HG02610 (cell line): ENCODE measurements at regions not wholly inside any gene's neighbourhood (a gene's known extent, or its start where the extent isn't known, plus 50 kb on each side); places are given as distances from the start of the nearest gene placed in this dataset.
"Not testable (repeated sequence)": the region's sequence is repeated elsewhere in the genome, so short reads cannot be mapped to it uniquely, and the experiment has no call there.

ENCODE experiments used
- ATAC-seq: cut with Tn5 transposase; IDR thresholded peaks from one replicate; pipeline ENCODE4 v1.9.1; 2021; ENCODE audit warnings: mild to moderate bottlenecking, moderate library complexity; ENCODE audit not compliant: unreplicated experiment

GRCh38 chr5:23451156-23451555, 56.3 kb upstream of the PRDM9 start:
- ATAC-seq = no peak

DNA sequence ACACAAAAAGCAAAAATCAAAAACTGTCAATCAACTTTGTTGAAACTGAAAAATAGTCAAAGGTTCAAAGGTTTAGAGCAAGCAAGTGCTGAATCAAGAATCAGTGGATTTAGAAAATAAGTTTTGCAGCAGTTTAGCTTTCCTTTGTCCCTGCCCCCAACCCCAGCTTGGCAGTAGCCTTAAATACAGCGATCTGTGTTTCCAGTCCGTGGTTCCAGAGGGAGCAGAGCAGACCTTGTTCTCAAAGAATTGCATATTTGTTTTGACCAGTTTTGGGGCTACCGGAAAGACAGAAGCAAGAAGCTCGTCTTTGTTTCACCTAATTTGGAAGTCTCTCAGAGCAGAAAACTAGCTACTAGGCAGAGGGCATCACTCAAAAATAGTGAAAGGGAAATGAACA, 57.2 kb upstream of the PRDM9 start:
- no peak for ATAC-seq

- ATAC-seq = no peak
Measured at GRCh38 chr5:23448627-23449026, 58.8 kb upstream of the PRDM9 start.

- ATAC-seq = no peak
Measured at GRCh38 chr5:23446424-23446823, 61.0 kb upstream of the PRDM9 start.

GRCh38 chr5:23445573-23445972, 61.8 kb upstream of the PRDM9 start:
- ATAC-seq = no peak

DNA sequence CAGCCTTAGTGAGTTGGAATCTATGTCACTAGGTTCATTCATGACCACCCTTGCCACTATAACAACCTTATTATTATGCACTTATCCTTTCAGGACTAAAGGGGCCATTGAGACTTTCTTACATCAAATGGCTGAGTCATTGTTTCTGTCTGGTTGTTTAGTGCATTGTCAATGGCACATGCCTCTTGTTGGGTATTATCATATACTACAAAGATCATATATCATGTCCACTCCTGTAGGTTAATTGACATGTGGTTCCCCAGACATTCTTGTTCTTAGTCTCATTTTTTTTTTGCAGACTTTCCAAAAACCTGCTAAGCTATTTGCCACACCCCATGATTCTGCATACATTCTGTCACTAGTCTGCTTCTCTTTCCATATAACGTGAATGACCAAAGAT, 66.7 kb upstream of the PRDM9 start:
- no peak for ATAC-seq

DNA sequence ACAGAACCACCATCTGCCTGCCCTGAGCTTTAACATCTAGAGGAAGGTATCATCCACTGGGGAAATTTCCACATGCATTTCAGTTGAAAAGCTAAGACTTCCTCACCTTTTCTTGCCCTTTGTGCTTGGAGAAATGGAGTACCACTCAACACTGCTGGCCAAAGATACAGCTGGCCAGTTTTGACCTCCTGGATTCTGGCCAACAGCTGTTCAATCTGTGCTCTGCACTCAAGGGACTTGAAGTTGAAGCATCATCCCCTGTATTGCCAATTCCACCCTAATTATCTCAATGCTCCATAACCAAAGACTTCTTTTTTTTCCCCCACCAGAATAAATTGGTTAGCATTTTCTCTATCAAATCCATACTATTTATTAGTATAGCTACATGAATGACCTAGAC, 70.4 kb upstream of the PRDM9 start:
- ATAC-seq = no peak

- no peak for ATAC-seq
Measured at GRCh38 chr5:23433534-23434315, 73.7 kb upstream of the PRDM9 start.

- no peak for ATAC-seq
Measured at GRCh38 chr5:23428705-23429104, 78.7 kb upstream of the PRDM9 start.

- not testable (repeated sequence) for ATAC-seq
Measured at GRCh38 chr5:23420214-23420613, 87.2 kb upstream of the PRDM9 start.

GRCh38 chr5:23419115-23419514, 88.3 kb upstream of the PRDM9 start:
- ATAC-seq = no peak

DNA sequence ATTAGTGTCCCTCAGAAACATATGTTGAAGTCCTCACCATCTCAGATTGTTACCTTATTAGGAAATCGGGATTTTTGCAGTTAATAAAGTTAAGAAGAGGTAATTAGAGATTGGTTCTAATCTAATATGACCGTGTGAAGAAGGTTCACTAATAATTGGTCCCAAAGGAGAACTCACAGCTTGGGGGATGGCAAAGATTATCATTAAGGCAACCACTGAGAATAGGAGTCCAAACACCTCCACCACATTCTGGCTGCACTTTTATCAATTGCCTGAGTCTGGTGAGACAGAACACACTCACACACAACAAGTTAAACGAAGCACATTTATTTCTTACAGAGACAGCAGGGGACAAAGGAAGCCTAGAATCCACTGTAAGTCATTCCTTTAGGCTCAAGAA, 94.9 kb upstream of the PRDM9 start:
- no peak for ATAC-seq

DNA sequence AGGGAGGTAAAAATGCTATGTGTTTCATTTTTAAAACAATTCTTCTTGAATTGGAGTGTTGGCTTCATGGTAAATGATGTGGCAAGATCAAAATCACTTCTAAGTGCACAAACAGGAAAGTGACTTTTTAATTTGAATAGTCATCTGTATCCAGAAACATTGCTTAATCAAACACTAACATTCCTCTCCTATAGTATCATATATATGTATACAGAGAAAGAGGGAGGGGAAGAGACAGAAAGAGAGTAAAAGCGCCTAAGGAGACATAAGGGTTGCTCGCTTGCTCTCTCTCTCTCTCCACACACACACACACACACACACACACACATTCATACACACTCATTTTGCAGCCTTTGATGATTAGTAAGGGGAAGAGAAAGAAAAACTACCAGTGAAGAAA, 95.4 kb upstream of the PRDM9 start:
- ATAC-seq = no peak

- no peak for ATAC-seq
Measured at GRCh38 chr5:23411200-23411599, 96.2 kb upstream of the PRDM9 start.

GRCh38 chr5:23410775-23411174, 96.6 kb upstream of the PRDM9 start:
- not testable (repeated sequence) for ATAC-seq

GRCh38 chr5:23405316-23406068, 101.9 kb upstream of the PRDM9 start:
- ATAC-seq = no peak

DNA sequence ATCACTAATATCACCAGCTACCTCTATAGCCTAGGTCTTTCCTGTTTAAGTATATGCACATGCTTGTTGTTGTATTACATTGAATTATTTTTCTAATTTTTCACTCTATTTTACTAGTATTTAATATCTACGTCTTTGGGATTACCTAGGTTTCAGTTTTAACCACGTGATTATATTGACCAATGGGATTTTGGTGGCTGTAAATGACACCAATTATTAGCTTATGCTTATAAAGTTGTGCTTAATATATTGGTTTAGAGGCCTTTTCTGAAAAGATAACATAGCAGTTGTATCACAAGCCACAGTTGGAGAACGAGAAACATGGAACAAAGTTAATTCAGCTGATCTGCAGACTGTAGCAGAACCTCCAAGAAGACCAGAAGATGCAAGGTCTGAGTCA, 104.8 kb upstream of the PRDM9 start:
- no peak for ATAC-seq

GRCh38 chr5:23400951-23401350, 106.5 kb upstream of the PRDM9 start:
- ATAC-seq = no peak

DNA sequence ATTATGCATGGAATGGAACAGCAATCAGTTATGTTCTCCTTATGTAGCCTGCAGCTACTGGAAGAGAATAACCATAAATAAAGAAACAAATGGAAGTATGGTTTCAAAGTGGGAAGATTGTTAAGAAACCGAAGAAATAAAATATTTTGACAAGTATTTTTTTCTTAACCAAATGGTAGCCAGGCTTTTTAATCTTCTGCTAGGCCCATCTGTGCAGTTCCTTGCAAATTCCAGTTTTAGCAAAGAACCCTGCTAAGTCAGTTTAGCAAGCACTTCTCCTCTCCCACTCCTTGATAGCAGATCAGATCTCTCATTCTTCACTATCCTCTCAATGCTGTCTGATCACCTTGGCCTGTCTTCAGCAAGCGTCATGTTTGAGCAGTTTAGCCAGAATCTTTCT, 111.1 kb upstream of the PRDM9 start:
- no peak for ATAC-seq

DNA sequence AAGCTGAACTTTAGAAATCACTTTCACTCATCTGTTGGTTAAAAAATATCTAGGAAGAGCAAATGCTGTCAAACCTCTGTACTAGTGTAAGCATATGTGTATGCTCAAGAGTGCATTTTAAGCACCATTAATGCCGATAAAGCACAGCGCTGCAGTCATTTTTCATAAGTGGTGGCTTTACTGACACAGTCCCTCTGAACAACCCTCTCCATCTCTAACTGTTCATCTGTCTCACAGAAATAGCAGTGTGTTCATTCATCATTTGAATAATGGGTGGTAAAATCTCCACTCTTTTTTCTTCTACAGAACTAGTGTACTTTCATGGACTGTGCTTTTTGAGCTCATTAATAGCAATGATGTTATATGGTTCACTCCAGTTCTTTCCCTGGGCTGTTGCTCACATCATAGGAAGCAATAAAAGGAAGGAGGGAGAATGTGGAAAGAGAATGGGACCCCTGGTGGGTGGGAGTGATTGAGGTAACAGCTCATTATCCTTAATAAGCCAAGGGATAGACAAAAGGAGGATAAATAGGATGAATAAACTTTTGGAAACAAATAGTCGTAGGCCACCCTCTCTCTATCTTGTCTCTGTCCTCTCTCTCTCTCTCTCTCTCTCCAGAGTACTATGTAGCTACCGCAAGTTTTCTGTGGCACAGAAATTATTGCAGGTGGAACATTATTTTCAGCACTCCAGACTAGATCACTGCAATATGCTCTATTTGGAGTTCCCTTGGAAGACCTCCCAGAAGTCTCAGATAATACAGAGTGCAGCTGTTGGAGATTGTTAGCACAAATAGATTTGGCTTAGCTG, 117.9 kb upstream of the PRDM9 start:
- no peak for ATAC-seq

- ATAC-seq = no peak
Measured at GRCh38 chr5:23385036-23385435, 122.4 kb upstream of the PRDM9 start.

DNA sequence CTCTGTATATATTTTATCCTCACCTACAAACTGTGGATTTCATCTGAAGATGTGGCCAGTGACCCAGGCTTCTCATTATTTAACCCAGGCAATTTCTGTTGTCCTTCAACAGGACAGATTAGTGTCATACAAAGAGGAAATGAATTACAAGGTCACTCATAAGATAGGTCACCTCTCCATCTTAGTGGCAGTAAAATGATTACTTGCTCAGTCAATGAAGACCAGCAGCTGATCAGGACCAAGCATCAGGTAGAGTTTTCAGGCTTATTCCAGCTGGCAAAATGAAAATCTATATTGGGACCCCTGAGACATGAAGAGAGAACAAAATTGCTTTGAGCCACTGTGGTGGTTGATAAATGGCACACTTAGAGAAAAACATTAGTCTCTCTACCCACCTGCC, 135.2 kb upstream of the PRDM9 start:
- no peak for ATAC-seq
